IMR-90 (cell line): ENCODE measurements at regions not wholly inside any gene's neighbourhood (a gene's known extent, or its start where the extent isn't known, plus 50 kb on each side); places are given as distances from the start of the nearest gene placed in this dataset.
"Not testable (repeated sequence)": the region's sequence is repeated elsewhere in the genome, so short reads cannot be mapped to it uniquely, and the experiment has no call there.

Source experiments
- ATAC-seq: fragments of 200-7000 bp; cut with Tn5 transposase; 2 replicates; pipeline ENCODE4 v1.9.1; 2020; ENCODE audit warnings: low read depth, mild to moderate bottlenecking, moderate library complexity
- BruUV-seq: library from RNA; stranded (reverse); fragments of 400-500 nt; replicated peaks from 2 replicates; lab custom pipeline; 2021; lab: Mats Ljungman, UMichigan
- CTCF ChIA-PET: fragments of 300-600 bp; formaldehyde crosslinking; extraction: SDS; loops from one replicate; lab custom pipeline; 2021; ENCODE audit warnings: antibody characterized with exemption; lab: Yijun Ruan, JAX
- POLR2A ChIA-PET: fragments of 300-600 bp; sonication (Branson Sonifier 250); formaldehyde crosslinking; loops from one replicate; lab custom pipeline; 2022; ENCODE audit warnings: antibody characterized with exemption; ENCODE audit not compliant: unreplicated experiment; lab: Charles Lee
- DNase-seq: peaks from one replicate; pipeline ENCODE4 v3.0.0; 2013
- H2AFZ ChIP-seq: replicated peaks from 2 replicates; pipeline ENCODE3; 2013; ENCODE audit warnings: low read length, mild to moderate bottlenecking; ENCODE audit not compliant: poor library complexity
- H2AK5ac ChIP-seq: 2 replicates; pipeline ENCODE4 v1.6.1; 2013; ENCODE audit warnings: low read depth, low read length, inconsistent platforms
- H2AK9ac ChIP-seq: replicated peaks from 2 replicates; pipeline ENCODE3; 2013; ENCODE audit warnings: mild to moderate bottlenecking, low read depth, low read length, moderate library complexity; ENCODE audit not compliant: poor library complexity
- H2BK120ac ChIP-seq: 2 replicates; pipeline ENCODE4 v1.6.1; 2013; ENCODE audit warnings: low read depth, low read length, inconsistent platforms
- H2BK15ac ChIP-seq: 3 replicates; pipeline ENCODE4 v1.6.1; 2013; ENCODE audit warnings: low read depth, low read length, inconsistent platforms
- H2BK20ac ChIP-seq: 2 replicates; pipeline ENCODE4 v1.6.1; 2013; ENCODE audit warnings: low read depth, mild to moderate bottlenecking, inconsistent platforms, low read length, moderate library complexity
- H2BK5ac ChIP-seq: 2 replicates; pipeline ENCODE4 v1.6.1; 2013; ENCODE audit warnings: mild to moderate bottlenecking, low read depth, low read length, inconsistent platforms; ENCODE audit not compliant: poor library complexity, severe bottlenecking
- H3K14ac ChIP-seq: replicated peaks from 2 replicates; pipeline ENCODE4 v1.6.1; 2013; ENCODE audit warnings: low read depth, low read length, inconsistent platforms
- H3K18ac ChIP-seq: 2 replicates; pipeline ENCODE4 v1.6.1; 2013; ENCODE audit warnings: low read depth, low read length, control low read depth
- H3K23ac ChIP-seq: 2 replicates; pipeline ENCODE4 v1.6.1; 2013; ENCODE audit warnings: low read depth, low read length, inconsistent platforms
- H3K27ac ChIP-seq: 2 replicates; pipeline ENCODE4 v1.5.1; 2013; ENCODE audit warnings: mild to moderate bottlenecking, control low read depth, low read length; ENCODE audit not compliant: insufficient read depth
- H3K27me3 ChIP-seq: 2 replicates; pipeline ENCODE4 v1.6.1; 2013; ENCODE audit warnings: low read length; ENCODE audit not compliant: control insufficient read depth, insufficient read depth
- H3K36me3 ChIP-seq: 2 replicates; pipeline ENCODE4 v1.6.1; 2013; ENCODE audit warnings: low read length, mixed read lengths; ENCODE audit not compliant: control insufficient read depth, insufficient read depth
- H3K4ac ChIP-seq: 2 replicates; pipeline ENCODE4 v1.6.1; 2013; ENCODE audit warnings: low read depth, low read length, inconsistent platforms
- H3K4me1 ChIP-seq: 2 replicates; pipeline ENCODE4 v1.6.1; 2013; ENCODE audit warnings: low read length, mixed read lengths; ENCODE audit not compliant: control insufficient read depth, insufficient read depth
- H3K4me2 ChIP-seq: 2 replicates; pipeline ENCODE4 v1.6.1; 2013; ENCODE audit warnings: low read depth, mild to moderate bottlenecking, control low read depth, low read length, moderate library complexity
- H3K4me3 ChIP-seq: 2 replicates; pipeline ENCODE4 v1.5.1; 2013; ENCODE audit warnings: low read depth, mild to moderate bottlenecking, control low read depth, low read length, moderate library complexity; ENCODE audit not compliant: insufficient read depth
- H3K56ac ChIP-seq: 2 replicates; pipeline ENCODE4 v1.6.1; 2013; ENCODE audit warnings: low read length, inconsistent platforms; ENCODE audit not compliant: insufficient read depth; ENCODE audit errors: extremely low read depth
- H3K79me1 ChIP-seq, 2 experiments: 2 replicates each; pipeline ENCODE4 v1.6.1; 2013; ENCODE audit warnings: low read length in 2 of 2, inconsistent platforms in 1 of 2, low read depth in 1 of 2
- H3K9ac ChIP-seq: 2 replicates; pipeline ENCODE4 v1.6.1; 2013; ENCODE audit warnings: low read depth, low read length, control low read depth
- H3K9me1 ChIP-seq: 2 replicates; pipeline ENCODE4 v1.6.1; 2013; ENCODE audit warnings: low read length, inconsistent platforms; ENCODE audit not compliant: insufficient read depth
- H3K9me3 ChIP-seq: 2 replicates; pipeline ENCODE4 v1.6.1; 2013; ENCODE audit warnings: low read length; ENCODE audit not compliant: control insufficient read depth, insufficient read depth
- H4K20me1 ChIP-seq: 2 replicates; pipeline ENCODE4 v1.6.1; 2013; ENCODE audit warnings: low read length, inconsistent platforms; ENCODE audit not compliant: insufficient read depth
- H4K5ac ChIP-seq: 2 replicates; pipeline ENCODE4 v1.6.1; 2013; ENCODE audit warnings: mild to moderate bottlenecking, low read depth, low read length, control low read depth
- H4K8ac ChIP-seq, 2 experiments: 2 replicates each; pipeline ENCODE4 v1.6.1; 2013; ENCODE audit warnings: low read depth in 2 of 2, low read length in 2 of 2, control low read depth in 1 of 2, inconsistent platforms in 1 of 2
- H4K91ac ChIP-seq: 2 replicates; pipeline ENCODE4 v1.6.1; 2013; ENCODE audit warnings: low read depth, low read length, inconsistent platforms; ENCODE audit not compliant: insufficient read depth
- MAZ ChIP-seq: IDR thresholded peaks from 2 replicates; pipeline ENCODE4 v1.6.1; 2012; ENCODE audit warnings: low read depth, mild to moderate bottlenecking, low read length, improper control_type of control experiment, moderate library complexity, borderline replicate concordance
- WGBS, 2 experiments: methylation state at CpG; one replicate each; pipeline versions ENCODE4 v1.1.5 to v1.1.7; 2013; ENCODE audit warnings: missing lambda C conversion rate in 2 of 2; ENCODE audit not compliant: insufficient read length in 1 of 2; ENCODE audit errors: extremely low coverage in 2 of 2; 5-methylcytosine and 5-hydroxymethylcytosine counted together
- dilution Hi-C: fragments of 300-500 bp; cut with HindIII; formaldehyde crosslinking; loops from one replicate; pipeline ENCODE4 v1.14.3; 2018; ENCODE audit warnings: low sequenced_read_pairs; ENCODE audit not compliant: unreplicated experiment
- in situ Hi-C: fragments of 300-500 bp; cut with MboI; formaldehyde crosslinking; loops from 3 replicates; pipeline ENCODE4 v1.14.3; 2019; ENCODE audit warnings: low sequenced_read_pairs, inconsistent platforms, mixed read lengths
- intact Hi-C: fragments of 100-400 bp; cut with micrococcal nuclease; formaldehyde crosslinking; loops from 2 replicates; pipeline ENCODE4 v1.10.0; 2022
- TF ChIP-seq, protein P1 (sequence below): fragments of 150-350 bp; IDR thresholded peaks from 2 replicates; pipeline ENCODE4 v1.6.1; 2016; ENCODE audit warnings: low read depth, mild to moderate bottlenecking, low read length, moderate library complexity, borderline replicate concordance

GRCh38 chr5:86257871-86258270 is 359.9 kb upstream of the COX7C start:
- dilution Hi-C loops, result no loop called here
- POLR2A ChIA-PET, result no interaction called here

DNA sequence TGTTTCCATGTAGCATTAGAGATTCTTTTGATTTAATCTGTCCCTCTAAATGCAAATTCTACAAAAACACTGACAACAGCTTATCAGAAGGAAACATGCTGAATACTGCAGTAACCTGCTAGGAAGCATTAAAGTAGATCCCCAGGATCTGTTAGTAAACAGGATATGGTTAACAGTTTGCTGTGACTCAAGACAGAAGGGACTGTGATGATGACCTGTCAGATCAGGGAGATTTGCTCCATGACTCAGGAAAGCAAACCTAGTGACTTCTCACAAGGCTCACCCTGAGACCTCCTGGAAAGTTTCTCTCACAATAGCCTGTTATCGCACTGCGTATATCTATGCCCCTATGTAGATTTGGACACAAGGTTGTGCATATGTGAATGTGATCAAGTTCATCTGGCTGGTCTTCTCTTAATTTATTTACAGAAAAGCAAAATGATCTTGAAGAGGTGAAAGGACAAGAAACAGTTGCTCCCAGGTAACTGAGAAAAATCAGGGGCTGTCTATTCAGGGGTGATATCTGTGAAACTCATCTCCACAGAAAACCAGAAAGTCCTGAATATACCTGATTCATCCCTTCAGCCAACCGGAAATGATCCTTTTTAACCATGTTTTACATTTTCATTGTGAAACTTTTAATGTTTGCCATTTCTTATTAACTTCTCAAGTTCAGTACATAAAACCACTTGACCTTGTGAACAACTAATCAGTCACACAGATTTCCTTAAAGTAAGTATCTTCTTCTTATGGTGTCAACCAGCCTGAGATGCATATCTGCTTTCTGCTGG is 333.1 kb upstream of the COX7C start:
- H4K8ac ChIP-seq, H3K56ac ChIP-seq, H3K79me1 ChIP-seq, H3K27ac ChIP-seq, H3K9me1 ChIP-seq, DNase-seq, H4K91ac ChIP-seq, in situ Hi-C loops, intact Hi-C loops, CTCF ChIA-PET, H3K9me3 ChIP-seq, H2BK20ac ChIP-seq, H3K18ac ChIP-seq, H4K5ac ChIP-seq, ATAC-seq, H2BK15ac ChIP-seq, H3K4me2 ChIP-seq, H3K4ac ChIP-seq, H2AK9ac ChIP-seq, H3K23ac ChIP-seq, H2AFZ ChIP-seq, dilution Hi-C loops, H3K9ac ChIP-seq, H3K4me3 ChIP-seq, BruUV-seq, H2BK5ac ChIP-seq, H2BK120ac ChIP-seq, POLR2A ChIA-PET, H3K14ac ChIP-seq, H2AK5ac ChIP-seq, H3K36me3 ChIP-seq, H3K4me1 ChIP-seq, H4K20me1 ChIP-seq, H3K27me3 ChIP-seq: not testable (repeated sequence)
- WGBS, 2 experiments, result no CpG with 5 or more reads among the region's 3 CpGs

More at GRCh38 chr5:86257871-86258270, 359.9 kb upstream of the COX7C start:
- Histone ChIP-seq H3K4me1 (no peaks in the 10 kb centered on the region), H3K27me3 (no peaks in the 10 kb centered on the region), H2AFZ (no peak overlapping the region), H2BK120ac (no peak overlapping the region), H2AK9ac (no peak overlapping the region), H4K5ac (no peak overlapping the region), H3K36me3 (no peaks in the 10 kb centered on the region), H2BK15ac (no peak overlapping the region), H3K4me2 (no peak overlapping the region), H4K20me1 (no peaks in the 10 kb centered on the region), H3K79me1 (no peaks in the 10 kb centered on the region), H3K18ac (no peak overlapping the region), H3K9me3 (no peaks in the 10 kb centered on the region), H3K56ac (no peak overlapping the region), H2BK20ac (no peak overlapping the region), H3K9ac (no peak overlapping the region), H2BK5ac (no peak overlapping the region), H4K91ac (no peak overlapping the region), H4K8ac (no peak overlapping the region), H3K4me3 (no peak overlapping the region), H3K4ac (no peak overlapping the region), H3K27ac (no peak overlapping the region), H3K9me1 (no peaks in the 10 kb centered on the region), H3K23ac (no peak overlapping the region), H2AK5ac (no peak overlapping the region), H3K14ac (no peak overlapping the region)
- TF ChIP-seq, protein P1, sequence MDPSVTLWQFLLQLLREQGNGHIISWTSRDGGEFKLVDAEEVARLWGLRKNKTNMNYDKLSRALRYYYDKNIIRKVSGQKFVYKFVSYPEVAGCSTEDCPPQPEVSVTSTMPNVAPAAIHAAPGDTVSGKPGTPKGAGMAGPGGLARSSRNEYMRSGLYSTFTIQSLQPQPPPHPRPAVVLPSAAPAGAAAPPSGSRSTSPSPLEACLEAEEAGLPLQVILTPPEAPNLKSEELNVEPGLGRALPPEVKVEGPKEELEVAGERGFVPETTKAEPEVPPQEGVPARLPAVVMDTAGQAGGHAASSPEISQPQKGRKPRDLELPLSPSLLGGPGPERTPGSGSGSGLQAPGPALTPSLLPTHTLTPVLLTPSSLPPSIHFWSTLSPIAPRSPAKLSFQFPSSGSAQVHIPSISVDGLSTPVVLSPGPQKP, result no peak
- TF ChIP-seq MAZ, result no peak
- ATAC-seq (no peak), DNase-seq (no peak)
- CTCF ChIA-PET, result no interaction called here
- no TSS peak for BruUV-seq
- intact Hi-C loops (no loop called here), in situ Hi-C loops (no loop called here)
